Hindlimb muscle (tissue), 1 donor: ENCODE measurements at regions not wholly inside any gene's neighbourhood (a gene's known extent, or its start where the extent isn't known, plus 50 kb on each side); places are given as distances from the start of the nearest gene placed in this dataset.
"Not testable (repeated sequence)": the region's sequence is repeated elsewhere in the genome, so short reads cannot be mapped to it uniquely, and the experiment has no call there.

Experiments used
- DNase-seq: peaks from one replicate; pipeline ENCODE4 v3.0.0-alpha.2; 2013

DNA sequence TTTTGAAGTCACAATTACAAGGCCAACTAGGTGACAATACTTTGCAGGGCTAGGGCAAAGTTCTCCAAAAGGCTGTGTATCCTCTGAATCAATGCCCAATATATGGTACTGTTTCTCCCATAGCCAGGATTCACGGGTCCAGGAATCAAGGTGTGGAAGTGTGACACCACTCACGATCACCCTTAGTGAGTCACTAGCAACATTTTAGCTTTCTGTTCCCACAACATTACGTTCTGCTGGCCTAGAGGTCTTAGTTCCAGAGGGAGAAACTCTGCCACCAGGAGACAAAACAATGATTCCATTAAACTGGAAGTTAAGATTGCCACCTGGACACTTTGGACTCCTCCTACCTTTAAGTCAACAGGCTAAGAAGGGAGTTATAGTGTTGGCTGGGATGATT lies 88.5 kb upstream of the RANBP6 start:
- DNase-seq, result not testable (repeated sequence)

DNA sequence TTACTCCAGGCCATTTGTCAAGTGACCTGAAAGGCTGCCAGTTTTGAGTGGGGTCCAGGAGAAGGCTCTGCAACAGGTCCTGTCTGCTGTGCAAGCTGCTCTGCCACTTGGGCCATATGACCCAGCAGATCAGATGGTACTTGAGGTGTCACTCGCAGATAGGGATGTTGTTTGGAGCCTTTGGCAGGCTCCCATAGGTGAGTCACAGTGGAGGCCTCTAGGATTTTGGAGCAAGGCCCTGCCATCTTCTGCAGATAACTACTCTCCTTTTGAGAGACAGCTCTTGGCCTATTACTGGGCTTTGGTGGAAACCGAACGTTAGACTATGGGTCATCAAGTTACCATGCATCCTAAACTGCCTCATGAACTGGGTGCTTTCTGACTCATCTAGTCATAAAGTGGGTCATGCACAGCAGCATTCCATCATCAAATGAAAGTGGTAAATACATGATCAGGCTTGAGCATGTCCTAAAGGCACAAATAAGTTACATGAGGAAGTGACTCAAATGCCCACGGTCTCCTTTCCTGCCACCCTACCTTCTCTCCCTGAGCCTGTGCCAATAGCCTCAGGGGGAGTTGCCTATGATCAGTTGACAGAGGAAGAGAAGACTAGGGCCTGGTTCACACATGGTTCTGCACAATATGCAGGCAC lies 87.0 kb upstream of the RANBP6 start:
- not testable (repeated sequence) for DNase-seq

DNA sequence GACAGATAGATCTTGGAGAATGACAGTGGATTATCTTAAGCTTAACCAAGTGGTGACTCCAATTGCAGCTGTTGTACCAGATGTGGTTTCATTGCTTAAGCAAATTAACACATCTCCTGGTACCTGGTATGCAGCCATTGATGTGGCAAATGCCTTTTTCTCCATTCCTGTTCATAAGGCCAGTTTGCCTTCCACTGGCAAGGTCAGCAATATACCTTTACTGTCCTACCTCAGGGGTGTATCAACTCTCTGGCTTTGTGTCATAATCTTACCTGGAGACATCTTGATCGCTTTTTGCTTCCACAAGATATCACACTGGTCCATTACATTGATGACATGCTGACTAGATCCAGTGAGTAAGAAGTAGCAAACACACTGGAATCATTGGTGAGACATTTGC lies 86.3 kb upstream of the RANBP6 start:
- not testable (repeated sequence) for DNase-seq

DNA sequence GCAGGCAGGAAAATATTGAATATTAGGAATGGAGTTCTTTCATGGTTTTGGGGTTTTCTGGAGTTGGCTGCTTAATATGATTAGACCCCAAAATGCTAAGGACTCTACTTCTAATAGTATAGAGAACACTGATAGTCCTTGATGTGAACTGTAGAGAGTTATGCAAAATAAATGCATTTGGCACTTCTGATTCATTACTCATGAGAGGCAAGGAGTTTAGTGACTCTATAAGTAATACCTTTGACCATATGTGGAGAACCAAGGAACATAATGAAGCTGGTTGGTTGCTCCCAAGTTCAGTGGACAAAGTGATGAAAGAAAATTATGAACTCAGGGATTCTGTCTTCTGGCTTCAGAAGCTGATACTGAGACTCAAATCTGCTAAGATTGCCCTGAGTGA lies 83.9 kb upstream of the RANBP6 start:
- DNase-seq, result not testable (repeated sequence)

DNA sequence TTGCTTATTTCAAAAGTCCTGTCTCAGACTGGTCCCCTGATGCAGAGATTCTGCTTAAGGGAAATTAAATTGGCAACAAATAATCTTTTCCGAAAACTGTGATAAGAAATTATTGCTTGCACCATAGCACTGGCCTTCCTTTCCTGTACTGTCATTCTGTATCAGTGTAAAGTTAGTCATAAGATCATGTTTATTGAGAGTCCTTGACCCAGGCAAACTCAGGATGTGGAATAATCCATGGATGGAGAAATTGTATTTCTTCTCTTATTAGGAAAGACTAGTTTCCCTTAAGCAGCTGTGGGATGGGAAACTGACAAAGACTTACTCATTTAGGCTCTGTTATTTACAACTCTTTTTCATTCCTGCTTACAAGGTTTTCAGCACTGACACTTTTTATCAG lies 83.0 kb upstream of the RANBP6 start:
- no peak for DNase-seq

DNA sequence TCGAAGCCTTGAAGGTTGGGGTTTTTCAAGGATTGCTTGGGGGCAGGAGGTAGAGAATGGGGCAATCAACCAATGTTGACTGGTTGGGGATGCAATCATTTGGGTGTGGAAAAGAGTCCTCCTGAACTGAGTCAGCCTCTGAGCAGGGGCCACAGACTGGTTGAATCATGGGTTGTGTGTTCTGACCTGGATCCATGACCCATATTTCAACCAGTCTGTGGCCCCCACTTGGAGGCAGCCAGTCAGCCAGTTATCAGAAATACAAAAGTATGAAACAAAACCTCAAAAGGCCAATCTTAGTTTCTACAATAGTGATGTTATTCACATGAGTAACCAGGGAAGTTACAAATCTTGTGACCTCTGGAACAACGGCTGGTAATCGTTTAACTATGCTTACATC lies 81.4 kb upstream of the RANBP6 start:
- no peak for DNase-seq

DNA sequence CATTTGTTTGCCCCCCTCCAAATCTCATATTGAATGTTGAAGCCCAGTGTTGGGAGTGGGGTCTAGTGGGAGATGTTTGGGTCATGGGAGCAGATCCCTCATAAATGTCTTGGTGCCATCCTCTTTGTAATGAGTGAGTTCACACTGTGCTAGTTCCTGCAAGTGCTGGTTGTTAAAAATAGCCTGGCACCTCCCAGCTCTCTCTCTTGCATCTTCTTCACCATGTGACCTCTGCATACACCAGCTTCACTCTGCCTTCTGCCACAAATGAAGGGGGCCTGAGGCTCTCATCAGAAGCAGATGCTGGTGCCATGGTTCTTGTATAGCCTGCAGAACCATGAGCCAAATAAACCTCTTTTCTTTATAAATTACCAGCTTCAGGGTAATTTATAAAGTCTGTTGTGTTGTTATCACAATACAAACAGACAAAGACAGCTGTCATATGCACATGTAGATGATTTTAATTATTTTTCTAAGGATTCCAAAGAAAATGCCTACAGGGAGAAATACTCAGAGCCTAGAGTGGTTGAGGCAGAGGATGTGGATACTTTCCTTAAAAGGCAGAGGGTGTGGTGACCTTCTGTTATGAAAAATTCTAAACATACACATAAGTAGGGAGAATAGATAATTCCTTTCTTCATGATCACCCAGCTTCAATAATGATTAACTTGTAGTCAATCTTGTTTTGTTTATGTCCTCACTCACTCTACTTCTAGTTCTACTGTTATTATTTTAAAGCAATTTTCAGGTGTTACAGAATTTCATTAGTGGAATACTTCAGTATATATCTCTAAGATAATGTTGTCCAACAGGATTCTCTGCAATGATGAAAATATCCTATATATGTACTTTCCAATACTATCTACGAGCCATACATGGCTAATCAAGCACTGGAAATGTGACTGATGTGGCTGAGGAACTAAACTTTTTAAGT lies 75.1 kb upstream of the RANBP6 start:
- DNase-seq, result no peak

DNA sequence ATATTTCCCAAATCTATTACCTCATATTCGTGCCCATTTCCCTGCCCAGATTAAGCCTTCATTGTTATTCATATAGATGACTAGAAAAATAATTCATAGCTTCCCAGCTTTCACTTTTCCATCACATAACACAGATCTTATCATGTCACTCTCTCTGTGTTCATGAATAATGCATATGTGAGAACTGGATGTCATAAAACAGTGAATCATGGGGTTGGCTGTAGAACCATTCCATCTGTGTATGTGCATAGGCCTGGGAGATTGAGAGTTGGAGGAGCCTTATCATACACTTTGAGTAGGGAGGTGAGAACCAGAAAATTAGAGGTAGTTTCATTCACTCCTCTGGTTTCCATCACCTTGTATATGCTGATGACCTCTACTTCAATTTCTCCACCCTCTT lies 73.9 kb upstream of the RANBP6 start:
- no peak for DNase-seq

DNA sequence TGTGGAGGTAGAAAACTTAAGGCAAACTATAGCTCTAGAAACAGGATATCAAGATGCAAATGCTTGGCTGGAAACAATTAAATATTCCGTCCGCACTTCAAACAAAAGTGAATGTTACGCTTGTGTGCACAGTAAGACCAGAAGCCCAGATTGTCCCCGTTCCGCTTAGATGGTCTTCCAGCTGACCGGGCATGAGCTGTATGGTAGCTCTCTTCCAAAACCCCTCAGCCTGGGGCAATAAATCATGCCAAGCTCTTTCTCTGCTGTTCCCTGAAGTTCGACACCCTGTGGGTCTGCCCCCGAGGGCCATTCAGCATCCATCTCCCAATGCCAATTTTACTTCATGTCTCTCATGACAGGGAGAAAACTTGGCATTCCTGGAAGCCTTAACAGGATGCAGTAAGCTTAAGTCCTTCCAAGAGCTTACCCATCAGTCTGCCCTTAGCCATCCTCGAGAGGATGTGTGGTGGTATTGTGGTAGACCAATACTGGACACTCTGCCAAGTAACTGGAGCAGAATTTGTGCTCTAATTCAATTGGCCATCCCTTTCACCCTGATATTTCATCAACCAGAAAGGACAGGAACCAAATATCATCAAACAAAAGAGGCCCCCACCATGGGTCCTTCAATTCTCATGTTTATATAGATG lies 70.7 kb upstream of the RANBP6 start:
- no peak for DNase-seq

DNA sequence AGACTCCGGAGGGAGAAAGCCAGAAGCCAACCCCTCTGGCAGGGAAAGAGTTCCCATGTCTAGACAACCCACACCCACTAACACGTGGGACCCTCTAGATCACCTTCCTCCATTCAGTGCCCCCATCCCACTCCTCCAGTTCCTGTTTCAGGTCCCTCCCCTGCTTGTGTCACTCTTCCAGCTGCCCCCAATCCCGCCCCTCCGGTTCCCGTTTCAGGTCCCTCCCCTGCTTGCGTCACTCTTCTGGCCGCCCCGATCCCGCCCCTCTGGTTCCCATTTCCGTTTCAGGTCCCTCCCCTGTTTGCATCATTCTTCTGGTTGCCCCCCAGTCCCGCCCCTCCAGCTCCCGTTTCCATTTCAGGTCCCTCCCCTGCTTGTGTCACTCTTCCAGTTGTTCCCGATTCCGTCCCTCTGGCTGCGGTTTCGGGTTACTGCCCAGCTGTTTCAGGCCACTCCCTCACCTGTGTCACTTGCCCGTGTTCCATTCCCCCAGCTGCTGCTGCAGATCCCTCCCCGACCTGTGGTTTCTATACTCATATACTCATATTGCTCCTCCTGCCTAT lies 64.8 kb upstream of the RANBP6 start:
- peak; percentile 84 for DNase-seq

DNA sequence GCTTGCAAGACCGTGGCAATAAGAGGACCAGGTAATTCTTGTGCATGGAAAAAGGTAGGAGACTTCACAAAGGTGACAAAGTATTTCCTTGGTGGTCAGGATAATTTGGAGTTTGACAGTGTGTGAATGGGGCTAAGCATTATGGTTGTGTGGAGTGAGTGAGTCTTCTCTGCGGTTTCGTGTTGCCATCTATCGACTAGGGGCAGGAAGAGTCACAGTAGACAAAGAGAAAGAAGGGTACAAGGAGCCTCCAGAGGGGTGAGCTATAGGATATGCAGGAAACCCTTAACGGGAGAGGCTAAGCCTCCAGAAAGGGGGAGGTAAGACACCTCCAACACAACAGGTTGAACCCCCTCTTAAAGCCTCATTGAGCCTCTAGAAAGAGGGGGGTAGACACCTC lies 64.0 kb upstream of the RANBP6 start:
- no peak for DNase-seq

DNA sequence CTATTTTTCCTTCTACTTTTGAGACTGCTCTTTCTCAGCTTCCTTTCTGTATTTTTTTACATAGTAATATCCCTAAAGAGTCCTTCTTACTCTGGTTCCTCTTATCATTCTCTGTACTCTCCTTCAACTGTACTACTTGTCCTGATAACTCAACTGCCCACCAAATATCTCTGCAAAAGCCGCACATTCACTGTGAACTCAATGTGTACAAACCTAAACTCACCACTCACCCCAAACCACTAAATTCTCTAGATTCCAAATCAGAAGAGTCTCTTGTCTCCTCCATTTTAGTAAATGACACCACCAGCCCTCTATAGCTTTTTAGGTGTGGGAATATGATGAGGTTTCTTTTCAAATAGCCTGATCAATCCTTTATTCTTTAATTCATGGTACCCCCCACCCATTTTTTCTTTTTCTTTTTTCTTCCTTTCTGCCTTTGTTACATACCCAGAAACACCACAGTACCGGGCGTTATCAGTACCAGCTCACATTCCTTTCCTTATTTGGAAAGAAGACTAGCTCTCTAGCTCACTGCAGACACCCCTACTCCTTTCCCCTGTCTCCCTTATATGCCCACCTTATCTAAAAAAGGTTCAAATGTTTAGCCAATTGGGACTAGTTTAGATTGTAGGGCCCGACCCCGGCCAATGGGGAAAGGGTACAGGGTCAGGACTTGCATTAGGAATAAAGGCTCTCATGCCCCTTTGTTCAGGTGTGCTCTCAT lies 63.1 kb upstream of the RANBP6 start:
- no peak for DNase-seq

DNA sequence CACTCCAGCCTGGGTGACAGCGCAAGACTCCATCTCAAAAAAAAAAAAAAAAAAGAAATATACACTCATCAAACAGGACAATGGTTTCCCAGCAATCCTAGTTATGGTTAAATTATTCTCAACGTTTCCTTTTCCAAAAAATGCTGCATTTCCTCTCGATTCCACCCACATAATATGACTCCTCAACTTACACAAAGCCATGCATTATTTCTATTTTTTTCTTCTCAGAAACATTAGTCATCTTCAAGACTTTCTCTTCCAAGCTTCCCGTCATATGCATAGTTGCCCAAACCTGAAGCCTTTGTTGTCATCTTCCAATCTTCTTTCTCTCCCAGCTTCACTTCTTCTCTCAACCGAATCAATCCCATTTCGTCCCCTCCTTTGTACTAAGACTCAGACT lies 61.4 kb upstream of the RANBP6 start:
- DNase-seq, result no peak

DNA sequence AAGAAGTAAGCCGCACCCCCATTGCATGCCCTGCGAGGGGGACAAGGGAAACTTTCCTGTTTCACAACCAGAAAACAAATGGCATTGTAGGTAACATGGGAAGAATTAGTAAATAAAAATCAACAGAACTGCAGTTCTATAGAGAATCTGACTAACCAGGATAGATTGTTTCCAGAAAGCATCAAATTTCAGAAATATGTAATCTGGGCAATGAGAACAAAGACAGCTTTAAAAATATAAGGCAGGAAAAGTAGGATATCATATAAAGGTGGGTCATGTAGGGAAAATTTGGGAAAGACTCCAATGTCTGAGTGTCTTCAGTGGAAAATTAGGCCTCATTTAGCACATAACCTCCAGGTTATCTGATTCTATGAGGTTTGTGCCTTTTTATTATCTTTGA lies 58.3 kb upstream of the RANBP6 start:
- DNase-seq, result no peak

DNA sequence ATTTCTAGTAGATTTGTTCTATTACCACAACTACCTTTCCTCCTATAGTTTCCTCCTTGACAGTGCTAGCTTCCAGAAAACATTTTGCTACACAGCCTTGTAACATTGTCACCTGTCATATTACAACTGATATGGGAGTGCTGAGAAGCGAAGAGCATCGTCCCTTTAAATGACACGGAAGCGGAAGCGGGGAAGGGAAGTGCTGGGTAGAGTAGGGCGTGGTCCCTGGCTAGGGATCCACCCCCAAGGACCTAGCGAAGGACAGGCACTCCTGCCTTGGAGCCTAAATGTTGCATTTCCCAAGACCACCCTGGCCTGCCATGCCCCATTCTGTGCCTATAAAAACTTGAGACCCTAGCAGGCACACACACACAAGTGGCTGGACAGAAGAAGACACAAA lies 57.4 kb upstream of the RANBP6 start:
- no peak for DNase-seq

DNA sequence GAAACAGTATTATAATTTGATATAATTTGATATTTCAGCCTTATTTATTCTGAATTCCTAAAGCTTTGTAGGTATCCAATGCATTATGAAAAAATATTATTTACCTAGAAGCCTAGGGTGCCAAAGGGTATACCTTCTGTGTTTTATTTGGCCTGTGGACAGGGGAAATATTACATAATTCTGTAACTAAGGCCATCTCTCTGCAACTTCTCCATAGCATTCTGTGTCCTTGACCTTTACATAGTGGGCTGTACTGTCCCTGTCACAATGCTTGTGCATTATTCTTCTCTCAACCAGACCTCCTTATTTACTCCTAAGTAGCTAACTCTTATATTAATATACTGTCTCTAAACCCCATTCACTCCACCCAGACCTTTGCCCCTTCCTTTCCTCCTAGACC lies 57.0 kb upstream of the RANBP6 start:
- no peak for DNase-seq

DNA sequence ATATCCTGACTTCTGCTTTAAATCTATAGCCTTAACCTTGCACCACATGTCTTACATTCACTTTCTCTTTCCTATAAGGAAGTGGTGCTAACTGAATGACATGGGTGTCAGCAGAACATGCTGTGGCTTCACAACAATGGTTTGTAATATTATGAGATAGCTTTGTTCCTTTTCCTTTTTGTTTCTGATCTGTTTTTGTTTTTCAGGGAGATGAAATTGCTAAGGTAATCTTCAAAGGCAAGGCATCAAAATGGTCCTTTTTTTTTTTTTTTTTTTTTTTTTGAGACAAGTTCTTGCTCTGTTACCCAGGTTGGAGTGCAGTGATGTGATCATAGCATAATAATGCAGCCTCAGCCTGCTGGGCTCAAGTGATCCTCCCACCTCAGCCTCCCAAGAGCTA lies 53.6 kb upstream of the RANBP6 start:
- no peak for DNase-seq

DNA sequence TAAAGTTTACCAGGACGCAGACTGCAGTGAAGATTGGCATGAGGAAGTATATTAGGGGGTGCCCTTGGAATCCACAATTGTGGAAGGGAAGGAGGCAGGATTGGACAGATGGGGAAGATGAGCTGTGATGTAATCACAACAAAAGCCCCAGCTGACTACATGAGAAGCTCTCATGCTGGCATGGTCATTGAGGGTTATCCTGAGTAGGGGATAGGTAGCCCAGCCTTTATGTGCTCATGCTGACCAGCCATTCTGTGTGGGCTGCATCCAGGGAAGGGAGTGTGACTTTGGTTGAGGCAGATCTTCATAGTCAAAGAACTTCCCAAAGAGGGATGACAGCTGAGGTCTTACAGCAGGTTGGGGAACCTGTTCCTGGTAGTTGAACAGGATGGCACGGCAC lies 52.0 kb upstream of the RANBP6 start:
- DNase-seq, result no peak
